ENCODE measurements at regions not wholly inside any gene's neighbourhood (a gene's known extent, or its start where the extent isn't known, plus 50 kb on each side); places are given as distances from the start of the nearest gene placed in this dataset.

GRCh38 chr14:82244791-82245190, 711.1 kb upstream of the SEL1L start:
- TF ChIP-seq, protein P1, sequence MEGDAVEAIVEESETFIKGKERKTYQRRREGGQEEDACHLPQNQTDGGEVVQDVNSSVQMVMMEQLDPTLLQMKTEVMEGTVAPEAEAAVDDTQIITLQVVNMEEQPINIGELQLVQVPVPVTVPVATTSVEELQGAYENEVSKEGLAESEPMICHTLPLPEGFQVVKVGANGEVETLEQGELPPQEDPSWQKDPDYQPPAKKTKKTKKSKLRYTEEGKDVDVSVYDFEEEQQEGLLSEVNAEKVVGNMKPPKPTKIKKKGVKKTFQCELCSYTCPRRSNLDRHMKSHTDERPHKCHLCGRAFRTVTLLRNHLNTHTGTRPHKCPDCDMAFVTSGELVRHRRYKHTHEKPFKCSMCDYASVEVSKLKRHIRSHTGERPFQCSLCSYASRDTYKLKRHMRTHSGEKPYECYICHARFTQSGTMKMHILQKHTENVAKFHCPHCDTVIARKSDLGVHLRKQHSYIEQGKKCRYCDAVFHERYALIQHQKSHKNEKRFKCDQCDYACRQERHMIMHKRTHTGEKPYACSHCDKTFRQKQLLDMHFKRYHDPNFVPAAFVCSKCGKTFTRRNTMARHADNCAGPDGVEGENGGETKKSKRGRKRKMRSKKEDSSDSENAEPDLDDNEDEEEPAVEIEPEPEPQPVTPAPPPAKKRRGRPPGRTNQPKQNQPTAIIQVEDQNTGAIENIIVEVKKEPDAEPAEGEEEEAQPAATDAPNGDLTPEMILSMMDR (IDR thresholded peaks at IDR 0.05), result no peak
- TF ChIP-seq REST (IDR thresholded peaks at IDR 0.05; ENCODE audit: insufficient read depth in 1 of 2, low read depth in 2 of 2, low read length in 1 of 2) (no peak), TCF7L2 (IDR thresholded peaks at IDR 0.05; ENCODE audit: low read depth, low read length) (no peak), POLR2AphosphoS5 (IDR thresholded peaks at IDR 0.05; ENCODE audit: low read depth, low read length) (no peak), SIN3A (IDR thresholded peaks at IDR 0.05; ENCODE audit: borderline replicate concordance, insufficient read depth, low read depth, low read length) (no peak)
